Fibroblast of lung (primary cell): ENCODE measurements at regions not wholly inside any gene's neighbourhood (a gene's known extent, or its start where the extent isn't known, plus 50 kb on each side); places are given as distances from the start of the nearest gene placed in this dataset.

Experiments used
- DNase-seq, 2 donors: peaks; one replicate each; pipeline versions ENCODE4 v3.0.0 to v3.0.0-alpha.2; 2010; ENCODE audit warnings: low read depth in 2 of 2
- H2AFZ ChIP-seq: 2 replicates; pipeline ENCODE4 v1.5.1; 2012; ENCODE audit warnings: low read length, control low read depth, inconsistent platforms
- H3K27ac ChIP-seq: 2 replicates; pipeline ENCODE4 v1.5.1; 2011; ENCODE audit warnings: low read length, control low read depth; ENCODE audit not compliant: insufficient read depth
- H3K27me3 ChIP-seq: 2 replicates; pipeline ENCODE4 v1.5.1; 2011; ENCODE audit warnings: mild to moderate bottlenecking, low read length; ENCODE audit not compliant: control insufficient read depth, insufficient read depth
- H3K36me3 ChIP-seq: 2 replicates; pipeline ENCODE4 v1.5.1; 2011; ENCODE audit warnings: low read length; ENCODE audit not compliant: control insufficient read depth, insufficient read depth
- H3K4me1 ChIP-seq: 2 replicates; pipeline ENCODE4 v1.5.1; 2011; ENCODE audit warnings: low read length; ENCODE audit not compliant: control insufficient read depth, insufficient read depth; ENCODE audit errors: extremely low read depth
- H3K4me2 ChIP-seq: 2 replicates; pipeline ENCODE4 v1.5.1; 2011; ENCODE audit warnings: low read length, control low read depth; ENCODE audit not compliant: insufficient read depth; ENCODE audit errors: extremely low read depth
- H3K4me3 ChIP-seq, 4 experiments: fragments of 200-600 bp in 1 of 4; sonication (generic) in 1 of 4; replicated peaks in 1 of 4; 2 replicates each; pipeline ENCODE4 v1.5.1; 2011 to 2016; ENCODE audit warnings: low read length in 4 of 4, low read depth in 3 of 4, mild to moderate bottlenecking in 3 of 4, control low read depth in 2 of 4, inconsistent platforms in 1 of 4, mixed read lengths in 1 of 4; ENCODE audit not compliant: insufficient read depth in 1 of 4; ENCODE audit errors: control extremely low read depth in 1 of 4
- H3K79me2 ChIP-seq: 2 replicates; pipeline ENCODE4 v1.5.1; 2012; ENCODE audit warnings: mild to moderate bottlenecking, low read length, inconsistent platforms; ENCODE audit not compliant: control insufficient read depth, insufficient read depth
- H3K9ac ChIP-seq: 2 replicates; pipeline ENCODE4 v1.5.1; 2011; ENCODE audit warnings: mild to moderate bottlenecking, low read length, control low read depth; ENCODE audit not compliant: insufficient read depth
- H3K9me3 ChIP-seq: 2 replicates; pipeline ENCODE4 v1.5.1; 2012; ENCODE audit warnings: low read depth, low read length; ENCODE audit not compliant: control insufficient read depth, insufficient read depth
- H4K20me1 ChIP-seq: 2 replicates; pipeline ENCODE4 v1.5.1; 2011; ENCODE audit warnings: low read length; ENCODE audit not compliant: control insufficient read depth, insufficient read depth; ENCODE audit errors: extremely low read depth
- EZH2 ChIP-seq: IDR thresholded peaks from 2 replicates; pipeline ENCODE4 v1.5.1; 2012; ENCODE audit warnings: low read length, control low read depth, mild to moderate bottlenecking; ENCODE audit errors: missing control alignments
- TF ChIP-seq, protein P1 (sequence below), 2 donors: IDR thresholded peaks in 1 of 2; conservative IDR thresholded peaks in 1 of 2; 1 replicate in 1 of 2; 2 replicates in 1 of 2; pipeline ENCODE4 v1.5.1; 2011 to 2012; ENCODE audit warnings: low read length in 2 of 2, control low read depth in 1 of 2, inconsistent platforms in 1 of 2, low read depth in 1 of 2, mild to moderate bottlenecking in 1 of 2

DNA sequence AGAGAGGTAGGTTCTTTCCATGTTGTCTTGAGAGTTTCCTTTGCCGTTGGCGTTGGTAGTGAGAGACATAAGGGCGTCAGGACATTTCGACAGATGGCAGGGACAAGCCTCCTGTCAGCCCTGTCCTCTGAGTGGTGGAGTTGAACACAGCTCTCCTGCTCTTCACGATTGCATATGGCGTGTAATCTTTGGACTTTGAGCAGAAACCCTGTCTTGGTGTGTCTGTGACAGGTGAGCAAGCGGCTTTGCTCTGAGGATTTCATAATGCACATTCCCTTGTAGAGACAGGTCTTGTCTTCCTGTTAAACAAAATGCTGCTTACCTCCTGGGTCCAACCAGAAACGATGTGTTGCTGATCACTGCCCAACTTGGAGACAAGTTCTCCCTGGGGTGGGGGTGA, 146.5 kb downstream of the NXNL2 start:
- H3K4me2 ChIP-seq: no peak overlapping the region
- H3K79me2 ChIP-seq: no peaks in the 10 kb centered on the region
- H4K20me1 ChIP-seq: no peaks in the 10 kb centered on the region
- no peak for DNase-seq
- H3K9me3 ChIP-seq: no peaks in the 10 kb centered on the region
- H3K27me3 ChIP-seq: no peaks in the 10 kb centered on the region
- TF ChIP-seq, protein P1, sequence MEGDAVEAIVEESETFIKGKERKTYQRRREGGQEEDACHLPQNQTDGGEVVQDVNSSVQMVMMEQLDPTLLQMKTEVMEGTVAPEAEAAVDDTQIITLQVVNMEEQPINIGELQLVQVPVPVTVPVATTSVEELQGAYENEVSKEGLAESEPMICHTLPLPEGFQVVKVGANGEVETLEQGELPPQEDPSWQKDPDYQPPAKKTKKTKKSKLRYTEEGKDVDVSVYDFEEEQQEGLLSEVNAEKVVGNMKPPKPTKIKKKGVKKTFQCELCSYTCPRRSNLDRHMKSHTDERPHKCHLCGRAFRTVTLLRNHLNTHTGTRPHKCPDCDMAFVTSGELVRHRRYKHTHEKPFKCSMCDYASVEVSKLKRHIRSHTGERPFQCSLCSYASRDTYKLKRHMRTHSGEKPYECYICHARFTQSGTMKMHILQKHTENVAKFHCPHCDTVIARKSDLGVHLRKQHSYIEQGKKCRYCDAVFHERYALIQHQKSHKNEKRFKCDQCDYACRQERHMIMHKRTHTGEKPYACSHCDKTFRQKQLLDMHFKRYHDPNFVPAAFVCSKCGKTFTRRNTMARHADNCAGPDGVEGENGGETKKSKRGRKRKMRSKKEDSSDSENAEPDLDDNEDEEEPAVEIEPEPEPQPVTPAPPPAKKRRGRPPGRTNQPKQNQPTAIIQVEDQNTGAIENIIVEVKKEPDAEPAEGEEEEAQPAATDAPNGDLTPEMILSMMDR (conservative IDR thresholded peaks at IDR 0.05 in 1 of 2, IDR thresholded peaks at IDR 0.05 in 1 of 2; ENCODE audit: low read depth in 1 of 2, low read length in 2 of 2): no peak
- no peak for TF ChIP-seq EZH2
- H3K4me3 ChIP-seq: no peak overlapping the region
- H3K9ac ChIP-seq: no peak overlapping the region
- no peak overlapping the region for H2AFZ ChIP-seq
- no peaks in the 10 kb centered on the region for H3K36me3 ChIP-seq
- H3K4me1 ChIP-seq: peaks cover 4% of the 10 kb centered on the region
- no peak overlapping the region for H3K27ac ChIP-seq

DNA sequence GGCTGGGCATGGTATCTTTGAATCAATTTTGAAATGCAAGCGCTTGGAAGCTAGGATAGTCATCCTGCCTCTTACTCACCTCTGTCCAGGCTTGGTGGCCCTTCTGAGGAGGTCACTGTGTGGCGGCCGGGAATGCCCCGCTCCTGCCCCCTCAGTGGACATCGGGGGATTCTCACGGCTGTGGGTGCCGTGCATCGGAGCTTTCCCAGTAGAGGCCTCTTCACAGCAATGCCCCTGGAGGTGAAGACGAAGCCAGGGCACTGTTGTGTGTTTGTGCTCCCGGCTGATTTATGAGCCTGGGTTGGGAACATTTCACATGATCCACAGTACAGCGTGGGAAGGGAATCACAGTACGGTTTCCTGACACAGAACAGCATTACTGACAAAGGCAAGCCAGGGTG, 147.5 kb downstream of the NXNL2 start:
- H3K4me3 ChIP-seq: no peak overlapping the region
- no peak overlapping the region for H2AFZ ChIP-seq
- H3K36me3 ChIP-seq: no peaks in the 10 kb centered on the region
- no peaks in the 10 kb centered on the region for H3K9me3 ChIP-seq
- peaks cover 4% of the 10 kb centered on the region for H3K4me1 ChIP-seq
- no peaks in the 10 kb centered on the region for H3K79me2 ChIP-seq
- H3K4me2 ChIP-seq: no peak overlapping the region
- no peak for TF ChIP-seq EZH2
- TF ChIP-seq, protein P1 (conservative IDR thresholded peaks at IDR 0.05 in 1 of 2, IDR thresholded peaks at IDR 0.05 in 1 of 2; ENCODE audit: low read depth in 1 of 2, low read length in 2 of 2): no peak
- DNase-seq: peak; percentile 7 to 21
- H3K9ac ChIP-seq: no peak overlapping the region
- H3K27me3 ChIP-seq: no peaks in the 10 kb centered on the region
- no peak overlapping the region for H3K27ac ChIP-seq
- no peaks in the 10 kb centered on the region for H4K20me1 ChIP-seq

DNA sequence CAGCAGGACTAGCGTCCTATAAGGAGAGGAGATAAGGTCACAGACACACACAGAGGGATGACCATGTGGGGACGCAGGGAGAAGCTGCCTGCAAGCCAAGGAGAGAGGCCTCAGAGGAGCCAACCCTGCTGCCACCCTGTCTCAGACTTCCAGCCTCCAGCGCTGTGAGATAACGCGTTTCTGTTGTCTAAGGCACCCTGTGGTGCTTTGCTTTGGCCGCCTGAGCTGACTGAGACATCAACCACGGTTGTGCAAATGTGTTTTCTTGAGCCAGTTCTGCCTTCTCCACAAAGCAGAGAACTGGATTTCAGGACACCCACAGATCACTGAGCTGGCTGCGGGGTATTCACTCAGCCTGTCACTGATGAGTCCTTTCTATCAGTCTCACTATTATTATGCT, 149.1 kb downstream of the NXNL2 start:
- TF ChIP-seq, protein P1 (conservative IDR thresholded peaks at IDR 0.05 in 1 of 2, IDR thresholded peaks at IDR 0.05 in 1 of 2; ENCODE audit: low read depth in 1 of 2, low read length in 2 of 2): no peak
- no peak for TF ChIP-seq EZH2
- H3K79me2 ChIP-seq: no peaks in the 10 kb centered on the region
- H4K20me1 ChIP-seq: no peaks in the 10 kb centered on the region
- no peaks in the 10 kb centered on the region for H3K27me3 ChIP-seq
- no peak overlapping the region for H3K4me2 ChIP-seq
- no peak overlapping the region for H3K27ac ChIP-seq
- no peak overlapping the region for H3K9ac ChIP-seq
- H3K4me1 ChIP-seq: peaks cover 4% of the 10 kb centered on the region
- DNase-seq: no peak
- H3K36me3 ChIP-seq: no peaks in the 10 kb centered on the region
- no peak overlapping the region for H3K4me3 ChIP-seq
- H2AFZ ChIP-seq: no peak overlapping the region
- no peaks in the 10 kb centered on the region for H3K9me3 ChIP-seq
